ENCODE measurements at regions not wholly inside any gene's neighbourhood (a gene's known extent, or its start where the extent isn't known, plus 50 kb on each side); places are given as distances from the start of the nearest gene placed in this dataset.

GRCh38 chr4:134018846-134019245, 182.7 kb downstream of the PABPC4L start:
- H3K27me3 ChIP-seq (replicated peaks; ENCODE audit: insufficient read depth, low read depth, low read length, poor library complexity): no peaks in the 10 kb centered on the region
- H3K4me3 ChIP-seq (ENCODE audit: low read depth, low read length, poor library complexity, severe bottlenecking): no peak overlapping the region
- intact Hi-C loops (cut with micrococcal nuclease; ENCODE audit: unreplicated experiment): no loop called here
- ChIA-PET CTCF (no interaction called here), POLR2A (ENCODE audit: low non-redundant PET) (no interaction called here)
- H3K36me3 ChIP-seq (ENCODE audit: insufficient read depth, low read length, poor library complexity, severe bottlenecking): no peaks in the 10 kb centered on the region
- TF ChIP-seq EZH2 (IDR thresholded peaks at IDR 0.05; ENCODE audit: borderline replicate concordance, low read depth, low read length, poor library complexity, severe bottlenecking): no peak
- TF ChIP-seq, protein P1, sequence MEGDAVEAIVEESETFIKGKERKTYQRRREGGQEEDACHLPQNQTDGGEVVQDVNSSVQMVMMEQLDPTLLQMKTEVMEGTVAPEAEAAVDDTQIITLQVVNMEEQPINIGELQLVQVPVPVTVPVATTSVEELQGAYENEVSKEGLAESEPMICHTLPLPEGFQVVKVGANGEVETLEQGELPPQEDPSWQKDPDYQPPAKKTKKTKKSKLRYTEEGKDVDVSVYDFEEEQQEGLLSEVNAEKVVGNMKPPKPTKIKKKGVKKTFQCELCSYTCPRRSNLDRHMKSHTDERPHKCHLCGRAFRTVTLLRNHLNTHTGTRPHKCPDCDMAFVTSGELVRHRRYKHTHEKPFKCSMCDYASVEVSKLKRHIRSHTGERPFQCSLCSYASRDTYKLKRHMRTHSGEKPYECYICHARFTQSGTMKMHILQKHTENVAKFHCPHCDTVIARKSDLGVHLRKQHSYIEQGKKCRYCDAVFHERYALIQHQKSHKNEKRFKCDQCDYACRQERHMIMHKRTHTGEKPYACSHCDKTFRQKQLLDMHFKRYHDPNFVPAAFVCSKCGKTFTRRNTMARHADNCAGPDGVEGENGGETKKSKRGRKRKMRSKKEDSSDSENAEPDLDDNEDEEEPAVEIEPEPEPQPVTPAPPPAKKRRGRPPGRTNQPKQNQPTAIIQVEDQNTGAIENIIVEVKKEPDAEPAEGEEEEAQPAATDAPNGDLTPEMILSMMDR (conservative IDR thresholded peaks at IDR 0.05; ENCODE audit: low read depth, low read length): no peak
- no TSS peak for BruUV-seq (replicated peaks)
- no peak overlapping the region for H3K27ac ChIP-seq (ENCODE audit: low read depth, low read length, poor library complexity, severe bottlenecking)
- no peak for DNase-seq (ENCODE audit: low spot score)
- H3K4me1 ChIP-seq (ENCODE audit: insufficient read depth, low read length, poor library complexity, severe bottlenecking): no peaks in the 10 kb centered on the region
- no peaks in the 10 kb centered on the region for H3K9me3 ChIP-seq (ENCODE audit: low read depth, low read length, poor library complexity, severe bottlenecking)

GRCh38 chr4:134001057-134001456, 200.5 kb downstream of the PABPC4L start:
- no peak overlapping the region for H3K4me3 ChIP-seq (ENCODE audit: low read depth, low read length, poor library complexity, severe bottlenecking)
- H3K4me1 ChIP-seq (ENCODE audit: insufficient read depth, low read length, poor library complexity, severe bottlenecking): no peaks in the 10 kb centered on the region
- ChIA-PET POLR2A (ENCODE audit: low non-redundant PET) (no interaction called here), CTCF (no interaction called here)
- intact Hi-C loops (cut with micrococcal nuclease; ENCODE audit: unreplicated experiment): no loop called here
- H3K27me3 ChIP-seq (replicated peaks; ENCODE audit: insufficient read depth, low read depth, low read length, poor library complexity): no peaks in the 10 kb centered on the region
- no peak for DNase-seq (ENCODE audit: low spot score)
- TF ChIP-seq EZH2 (IDR thresholded peaks at IDR 0.05; ENCODE audit: borderline replicate concordance, low read depth, low read length, poor library complexity, severe bottlenecking): no peak
- TF ChIP-seq, protein P1 (conservative IDR thresholded peaks at IDR 0.05; ENCODE audit: low read depth, low read length): no peak
- BruUV-seq (replicated peaks): no TSS peak
- H3K27ac ChIP-seq (ENCODE audit: low read depth, low read length, poor library complexity, severe bottlenecking): no peak overlapping the region
- H3K9me3 ChIP-seq (ENCODE audit: low read depth, low read length, poor library complexity, severe bottlenecking): no peaks in the 10 kb centered on the region
- no peaks in the 10 kb centered on the region for H3K36me3 ChIP-seq (ENCODE audit: insufficient read depth, low read length, poor library complexity, severe bottlenecking)

DNA sequence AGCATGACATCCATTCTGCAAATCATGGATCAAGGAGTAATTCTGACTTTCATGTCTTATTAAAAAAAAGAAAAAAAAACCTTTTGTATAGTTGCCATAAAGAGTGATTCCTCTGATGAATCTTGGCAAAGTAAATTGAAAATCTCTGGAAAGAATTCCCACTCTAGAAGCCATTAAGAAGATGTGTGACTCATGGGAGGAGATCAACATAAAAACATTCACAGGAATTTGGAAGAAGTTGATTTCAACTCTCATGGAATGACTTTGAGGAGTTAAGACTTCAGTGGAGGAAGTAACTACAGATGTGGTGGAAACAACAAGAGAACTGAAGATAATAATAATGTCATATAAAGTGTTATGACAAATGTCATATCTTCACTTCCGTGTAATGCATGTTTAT, 204.2 kb downstream of the PABPC4L start:
- no peaks in the 10 kb centered on the region for H3K9me3 ChIP-seq (ENCODE audit: low read depth, low read length, poor library complexity, severe bottlenecking)
- H3K4me3 ChIP-seq (ENCODE audit: low read depth, low read length, poor library complexity, severe bottlenecking): no peak overlapping the region
- H3K36me3 ChIP-seq (ENCODE audit: insufficient read depth, low read length, poor library complexity, severe bottlenecking): no peaks in the 10 kb centered on the region
- H3K27me3 ChIP-seq (replicated peaks; ENCODE audit: insufficient read depth, low read depth, low read length, poor library complexity): no peaks in the 10 kb centered on the region
- TF ChIP-seq EZH2 (IDR thresholded peaks at IDR 0.05; ENCODE audit: borderline replicate concordance, low read depth, low read length, poor library complexity, severe bottlenecking): no peak
- TF ChIP-seq, protein P1 (conservative IDR thresholded peaks at IDR 0.05; ENCODE audit: low read depth, low read length): no peak
- ChIA-PET POLR2A (ENCODE audit: low non-redundant PET) (no interaction called here), CTCF (no interaction called here)
- BruUV-seq (replicated peaks): no TSS peak
- H3K4me1 ChIP-seq (ENCODE audit: insufficient read depth, low read length, poor library complexity, severe bottlenecking): no peaks in the 10 kb centered on the region
- DNase-seq (ENCODE audit: low spot score): no peak
- no peak overlapping the region for H3K27ac ChIP-seq (ENCODE audit: low read depth, low read length, poor library complexity, severe bottlenecking)
- intact Hi-C loops (cut with micrococcal nuclease; ENCODE audit: unreplicated experiment): no loop called here
